Hepatocyte (in vitro differentiated cells): ENCODE measurements at regions not wholly inside any gene's neighbourhood (a gene's known extent, or its start where the extent isn't known, plus 50 kb on each side); places are given as distances from the start of the nearest gene placed in this dataset.

Experiments
- DNase-seq: peaks from one replicate; pipeline ENCODE4 v3.0.0-alpha.2; 2016; ENCODE audit warnings: low spot score
- H2AFZ ChIP-seq: fragments of 200-600 bp; sonication (generic); 2 replicates; pipeline ENCODE4 v1.6.0; 2016; ENCODE audit warnings: antibody characterized with exemption, mild to moderate bottlenecking
- H3K27ac ChIP-seq: fragments of 200-600 bp; sonication (generic); 2 replicates; pipeline ENCODE4 v1.5.1; 2016; ENCODE audit warnings: mild to moderate bottlenecking
- H3K27me3 ChIP-seq: fragments of 200-600 bp; sonication (generic); 2 replicates; pipeline ENCODE4 v1.6.1; 2016
- H3K36me3 ChIP-seq: fragments of 200-600 bp; sonication (generic); replicated peaks from 2 replicates; pipeline ENCODE4 v1.5.1; 2016; ENCODE audit warnings: low read depth; ENCODE audit not compliant: insufficient read depth
- H3K4me1 ChIP-seq: fragments of 200-600 bp; sonication (generic); 2 replicates; pipeline ENCODE4 v1.5.1; 2016; ENCODE audit warnings: mild to moderate bottlenecking, moderate library complexity; ENCODE audit not compliant: insufficient read depth
- H3K4me2 ChIP-seq: fragments of 200-600 bp; sonication (generic); 2 replicates; pipeline ENCODE4 v1.6.0; 2016
- H3K4me3 ChIP-seq: fragments of 200-600 bp; sonication (generic); 2 replicates; pipeline ENCODE4 v1.5.1; 2016; ENCODE audit warnings: mild to moderate bottlenecking
- H3K79me2 ChIP-seq: fragments of 200-600 bp; sonication (generic); 2 replicates; pipeline ENCODE4 v1.6.0; 2017; ENCODE audit warnings: mild to moderate bottlenecking
- H3K9me2 ChIP-seq: fragments of 200-600 bp; sonication (generic); replicated peaks from 2 replicates; pipeline ENCODE4 v1.6.0; 2017; ENCODE audit warnings: mild to moderate bottlenecking; ENCODE audit not compliant: insufficient read depth
- H3K9me3 ChIP-seq: fragments of 200-600 bp; sonication (generic); 2 replicates; pipeline ENCODE4 v1.5.1; 2016; ENCODE audit warnings: low read depth, mild to moderate bottlenecking
- H4K20me1 ChIP-seq: fragments of 200-600 bp; sonication (generic); 2 replicates; pipeline ENCODE4 v1.6.0; 2016; ENCODE audit warnings: mild to moderate bottlenecking; ENCODE audit not compliant: insufficient read depth, poor library complexity, severe bottlenecking
- CTCF ChIP-seq: fragments of 200-600 bp; sonication (generic); IDR thresholded peaks from 2 replicates; pipeline ENCODE4 v1.5.1; 2016; ENCODE audit warnings: antibody characterized with exemption, mild to moderate bottlenecking; ENCODE audit not compliant: poor library complexity
- EZH2 ChIP-seq: fragments of 200-600 bp; sonication (generic); IDR thresholded peaks from 2 replicates; pipeline ENCODE4 v1.6.1; 2016; ENCODE audit warnings: antibody characterized with exemption, mild to moderate bottlenecking, borderline replicate concordance
- EZH2phosphoT487 ChIP-seq: fragments of 200-600 bp; sonication (generic); IDR thresholded peaks from one replicate; pipeline ENCODE4 v1.6.1; 2018; ENCODE audit warnings: antibody characterized with exemption, mild to moderate bottlenecking, low read depth, moderate library complexity; ENCODE audit not compliant: unreplicated experiment, severe bottlenecking
- WGBS: methylation state at CpG from one replicate; pipeline ENCODE4 v1.1.6; 2016; ENCODE audit warnings: low lambda C conversion rate; ENCODE audit errors: missing lambda C conversion rate; 5-methylcytosine and 5-hydroxymethylcytosine counted together

GRCh38 chr2:16043627-16044026 is 103.3 kb downstream of the MYCN start:
- TF ChIP-seq EZH2 (no peak), EZH2phosphoT487 (no peak), CTCF (no peak)
- H3K9me3 ChIP-seq, result no peaks in the 10 kb centered on the region
- no peaks in the 10 kb centered on the region for H3K79me2 ChIP-seq
- no peaks in the 10 kb centered on the region for H3K27me3 ChIP-seq
- no peak for DNase-seq
- no peak overlapping the region for H2AFZ ChIP-seq
- no peaks in the 10 kb centered on the region for H3K36me3 ChIP-seq
- no peak overlapping the region for H3K4me3 ChIP-seq
- no peaks in the 10 kb centered on the region for H3K9me2 ChIP-seq
- H3K4me1 ChIP-seq, result no peaks in the 10 kb centered on the region
- H3K4me2 ChIP-seq, result no peak overlapping the region
- no peaks in the 10 kb centered on the region for H4K20me1 ChIP-seq
- H3K27ac ChIP-seq, result no peak overlapping the region
- 81% methylated on average over 2 of the region's 2 CpGs for WGBS

GRCh38 chr2:16043192-16043591 is 102.8 kb downstream of the MYCN start:
- Histone ChIP-seq H3K4me1 (no peaks in the 10 kb centered on the region), H3K27me3 (no peaks in the 10 kb centered on the region), H3K9me3 (no peaks in the 10 kb centered on the region), H3K36me3 (no peaks in the 10 kb centered on the region), H3K4me2 (no peak overlapping the region), H3K79me2 (no peaks in the 10 kb centered on the region), H2AFZ (no peak overlapping the region), H4K20me1 (no peaks in the 10 kb centered on the region), H3K4me3 (no peak overlapping the region), H3K9me2 (no peaks in the 10 kb centered on the region), H3K27ac (no peak overlapping the region)
- no peak for TF ChIP-seq CTCF
- WGBS, result 95% methylated on average over 2 of the region's 2 CpGs
- no peak for DNase-seq

- Histone ChIP-seq H3K9me3 (no peaks in the 10 kb centered on the region), H3K27me3 (no peaks in the 10 kb centered on the region), H3K79me2 (no peaks in the 10 kb centered on the region), H3K4me2 (no peak overlapping the region), H3K4me3 (no peak overlapping the region), H3K27ac (no peak overlapping the region), H3K36me3 (no peaks in the 10 kb centered on the region), H4K20me1 (no peaks in the 10 kb centered on the region), H3K4me1 (peaks cover 6% of the 10 kb centered on the region), H2AFZ (no peak overlapping the region), H3K9me2 (no peaks in the 10 kb centered on the region)
- no peak for DNase-seq
- TF ChIP-seq EZH2 (no peak), CTCF (no peak)
- WGBS, result 95% methylated on average over 3 of the region's 3 CpGs
Measured at GRCh38 chr2:16042201-16042700, 101.9 kb downstream of the MYCN start.
